T-helper 17 cell (primary cell): ENCODE measurements at regions not wholly inside any gene's neighbourhood (a gene's known extent, or its start where the extent isn't known, plus 50 kb on each side); places are given as distances from the start of the nearest gene placed in this dataset.

Source experiments
- ATAC-seq: fragments of 150-1000 bp; cut with Tn5 transposase; 2 replicates; pipeline ENCODE4 v1.10.0; 2021; ENCODE audit warnings: mild to moderate bottlenecking, moderate library complexity
- DNase-seq, 3 donors: peaks; one replicate each; pipeline versions ENCODE4 v3.0.0 to v3.0.0-alpha.2; 2020 to 2021
- H3K9me3 ChIP-seq: one replicate; pipeline ENCODE4 v1.7.0; 2013; ENCODE audit warnings: low read length, mild to moderate bottlenecking; ENCODE audit not compliant: control insufficient read depth, poor library complexity, severe bottlenecking
- H3K27ac Mint-ChIP-seq: one replicate; pipeline ENCODE4 v1.8.0; 2022; ENCODE audit warnings: mild to moderate bottlenecking, moderate library complexity, mixed read lengths
- H3K27me3 Mint-ChIP-seq: one replicate; pipeline ENCODE4 v1.8.0; 2022; ENCODE audit warnings: mixed read lengths
- H3K36me3 Mint-ChIP-seq: one replicate; pipeline ENCODE4 v1.8.0; 2022; ENCODE audit warnings: low read depth, mixed read lengths
- H3K4me1 Mint-ChIP-seq: one replicate; pipeline ENCODE4 v1.8.0; 2022; ENCODE audit warnings: mild to moderate bottlenecking, mixed read lengths
- H3K4me3 Mint-ChIP-seq: one replicate; pipeline ENCODE4 v1.8.0; 2022; ENCODE audit warnings: mild to moderate bottlenecking, moderate library complexity, mixed read lengths

- H3K27ac Mint-ChIP-seq, result no peak overlapping the region
- no peak for DNase-seq
- H3K4me1 Mint-ChIP-seq, result peaks cover 4% of the 10 kb centered on the region
- no peak overlapping the region for H3K4me3 Mint-ChIP-seq
- peaks cover 32% of the 10 kb centered on the region for H3K27me3 Mint-ChIP-seq
- no peak for ATAC-seq
- no peaks in the 10 kb centered on the region for H3K36me3 Mint-ChIP-seq
- no peaks in the 10 kb centered on the region for H3K9me3 ChIP-seq
Observed at GRCh38 chr13:111394211-111394922, 73.9 kb downstream of the TEX29 start.

DNA sequence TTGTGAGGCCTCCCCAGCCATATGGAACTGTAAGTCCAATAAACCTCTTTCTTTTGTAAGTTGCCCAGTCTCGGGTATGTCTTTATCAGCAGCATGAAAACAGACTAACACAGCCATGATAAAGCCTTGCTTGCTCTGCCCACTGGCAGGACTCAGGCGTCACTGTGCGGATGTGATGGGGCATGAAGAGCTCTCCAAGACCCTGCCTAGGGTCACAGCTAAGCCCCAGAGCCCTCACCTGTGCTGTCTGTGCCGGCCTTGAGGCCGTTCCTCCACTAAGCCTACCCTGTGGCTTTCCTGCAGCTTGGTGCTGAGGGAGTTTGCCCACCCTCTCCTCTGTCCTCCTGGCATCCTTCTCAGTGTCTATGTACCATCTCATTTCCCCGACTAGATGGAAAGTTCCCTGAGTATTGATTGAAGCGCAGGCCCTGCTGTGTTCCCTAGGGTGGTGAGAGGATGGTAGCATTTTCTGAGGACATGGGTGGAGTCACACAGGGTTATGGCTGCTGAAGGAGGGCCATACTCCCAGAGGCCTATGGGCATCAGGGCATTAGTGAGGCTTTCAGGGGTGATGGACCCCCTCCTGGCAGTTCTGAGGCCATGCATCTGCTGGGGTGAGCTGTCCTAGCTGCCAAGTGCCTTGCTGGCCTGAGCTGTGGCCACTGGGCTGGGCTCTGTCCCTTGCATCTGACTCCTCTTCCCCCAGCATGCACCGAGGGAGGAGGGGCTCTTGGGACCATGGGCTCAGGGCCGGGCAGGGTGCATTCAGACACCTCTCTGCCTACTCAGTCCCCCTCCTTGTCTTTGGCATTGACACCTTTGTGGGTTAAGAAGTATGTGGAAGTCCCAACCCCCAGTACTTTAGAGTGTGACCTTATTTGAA lies 75.3 kb downstream of the TEX29 start:
- H3K36me3 Mint-ChIP-seq, result no peaks in the 10 kb centered on the region
- H3K27ac Mint-ChIP-seq, result no peak overlapping the region
- ATAC-seq, result no peak
- no peak for DNase-seq
- H3K27me3 Mint-ChIP-seq, result peaks cover 27% of the 10 kb centered on the region
- no peaks in the 10 kb centered on the region for H3K4me1 Mint-ChIP-seq
- H3K9me3 ChIP-seq, result no peaks in the 10 kb centered on the region
- H3K4me3 Mint-ChIP-seq, result no peak overlapping the region

- no peak overlapping the region for H3K4me3 Mint-ChIP-seq
- peaks cover 27% of the 10 kb centered on the region for H3K27me3 Mint-ChIP-seq
Observed at GRCh38 chr13:111396457-111396856, 76.0 kb downstream of the TEX29 start.

GRCh38 chr13:111397202-111397880 lies 76.9 kb downstream of the TEX29 start:
- no peak for DNase-seq

More at GRCh38 chr13:111396457-111396856, 76.0 kb downstream of the TEX29 start:
- H3K9me3 ChIP-seq, result no peaks in the 10 kb centered on the region
- H3K4me1 Mint-ChIP-seq, result peaks cover 2% of the 10 kb centered on the region
- H3K36me3 Mint-ChIP-seq, result no peaks in the 10 kb centered on the region
- no peak for ATAC-seq
- H3K27ac Mint-ChIP-seq, result no peak overlapping the region
- no peak for DNase-seq

DNA sequence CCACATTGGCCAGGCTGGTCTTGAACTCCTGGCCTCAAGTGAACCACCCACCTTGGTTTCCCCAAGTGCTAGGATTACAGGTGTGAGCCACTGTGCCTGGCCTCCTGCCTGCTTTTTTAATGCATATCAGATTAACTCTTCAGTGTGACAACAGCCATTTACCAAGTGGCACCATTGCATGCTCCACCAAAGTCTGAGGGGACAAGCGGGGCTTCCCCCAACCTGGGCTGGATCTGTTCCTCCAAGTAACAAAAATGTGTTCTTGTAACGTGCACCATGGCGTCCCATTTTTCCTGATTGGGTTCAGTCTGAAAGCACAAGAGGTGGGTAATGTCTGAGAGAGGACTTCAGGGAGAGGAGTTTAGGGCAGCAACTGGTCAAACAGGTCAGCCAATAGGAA lies 77.8 kb downstream of the TEX29 start:
- Mint-ChIP-seq H3K27me3 (peaks cover 19% of the 10 kb centered on the region), H3K4me3 (no peak overlapping the region), H3K4me1 (peaks cover 2% of the 10 kb centered on the region), H3K27ac (no peak overlapping the region), H3K36me3 (no peaks in the 10 kb centered on the region)
- no peak for ATAC-seq
- DNase-seq, result no peak
- no peaks in the 10 kb centered on the region for H3K9me3 ChIP-seq

More at GRCh38 chr13:111397202-111397880, 76.9 kb downstream of the TEX29 start:
- H3K4me3 Mint-ChIP-seq, result no peak overlapping the region
- H3K4me1 Mint-ChIP-seq, result peaks cover 2% of the 10 kb centered on the region
- no peak overlapping the region for H3K27ac Mint-ChIP-seq
- peaks cover 25% of the 10 kb centered on the region for H3K27me3 Mint-ChIP-seq
- no peaks in the 10 kb centered on the region for H3K9me3 ChIP-seq
- ATAC-seq, result no peak
- H3K36me3 Mint-ChIP-seq, result no peaks in the 10 kb centered on the region

DNA sequence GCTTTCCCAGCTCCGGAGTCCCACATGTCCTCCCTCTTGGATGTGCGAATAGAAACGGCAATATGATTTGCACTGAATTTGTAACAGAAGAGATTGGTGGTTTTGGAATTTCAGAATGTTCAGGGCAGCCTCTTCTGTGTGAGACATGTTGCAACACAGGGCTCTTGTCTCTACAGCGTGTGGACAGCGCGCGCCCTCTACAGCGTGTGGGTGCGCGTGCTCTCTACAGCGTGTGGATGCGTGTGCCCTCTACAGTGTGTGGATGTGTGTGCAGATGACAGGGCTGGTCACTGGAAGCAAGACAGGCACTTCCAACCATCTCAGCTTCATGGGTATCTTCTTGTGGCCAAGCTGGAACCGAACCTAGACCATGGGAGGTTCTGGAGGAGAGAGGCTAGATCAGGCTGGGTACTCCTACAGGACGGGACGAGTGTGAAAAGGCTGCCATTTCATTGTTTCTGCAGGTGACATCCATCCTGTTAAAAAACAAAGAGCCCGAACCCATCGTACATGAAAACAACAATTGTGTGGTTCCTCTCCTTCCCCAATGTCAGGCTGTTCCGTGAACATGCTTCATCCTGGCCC lies 78.4 kb downstream of the TEX29 start:
- no peaks in the 10 kb centered on the region for H3K36me3 Mint-ChIP-seq
- H3K4me3 Mint-ChIP-seq, result no peak overlapping the region
- no peak overlapping the region for H3K27ac Mint-ChIP-seq
- DNase-seq (no peak), ATAC-seq (no peak)
- peaks cover 2% of the 10 kb centered on the region for H3K4me1 Mint-ChIP-seq
- H3K27me3 Mint-ChIP-seq, result peaks cover 15% of the 10 kb centered on the region
- H3K9me3 ChIP-seq, result no peaks in the 10 kb centered on the region

DNA sequence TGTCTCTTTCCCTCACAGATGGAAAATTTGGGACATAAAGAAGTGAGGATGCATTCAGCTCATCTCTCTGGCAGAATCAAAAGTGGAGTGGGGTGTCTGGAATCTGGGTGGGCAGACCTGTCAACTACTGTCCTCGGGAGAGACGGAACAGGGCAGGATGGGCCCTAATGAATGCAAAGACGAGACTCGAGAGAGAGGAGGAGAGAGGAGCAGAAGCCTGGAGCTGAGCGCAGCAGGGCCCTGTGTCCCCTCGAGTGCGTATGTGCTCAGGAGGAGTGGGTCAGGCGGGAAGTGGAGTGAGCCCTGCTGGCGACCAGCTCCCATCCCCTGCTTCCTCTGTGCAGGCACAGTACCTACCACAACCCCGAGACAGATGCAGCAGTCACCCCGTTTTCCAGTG lies 78.9 kb downstream of the TEX29 start:
- Mint-ChIP-seq H3K27me3 (peaks cover 15% of the 10 kb centered on the region), H3K27ac (no peak overlapping the region), H3K4me3 (no peak overlapping the region), H3K36me3 (no peaks in the 10 kb centered on the region), H3K4me1 (peaks cover 2% of the 10 kb centered on the region)
- ATAC-seq (no peak), DNase-seq (no peak)
- no peaks in the 10 kb centered on the region for H3K9me3 ChIP-seq

GRCh38 chr13:111399776-111400538 lies 79.5 kb downstream of the TEX29 start:
- no peaks in the 10 kb centered on the region for H3K36me3 Mint-ChIP-seq
- no peak overlapping the region for H3K27ac Mint-ChIP-seq
- H3K4me3 Mint-ChIP-seq, result no peak overlapping the region
- peaks cover 21% of the 10 kb centered on the region for H3K27me3 Mint-ChIP-seq
- no peaks in the 10 kb centered on the region for H3K9me3 ChIP-seq
- peaks cover 2% of the 10 kb centered on the region for H3K4me1 Mint-ChIP-seq
- no peak for ATAC-seq
- DNase-seq, result no peak

- no peak overlapping the region for H3K4me3 Mint-ChIP-seq
Observed at GRCh38 chr13:111401151-111401550, 80.7 kb downstream of the TEX29 start.

DNA sequence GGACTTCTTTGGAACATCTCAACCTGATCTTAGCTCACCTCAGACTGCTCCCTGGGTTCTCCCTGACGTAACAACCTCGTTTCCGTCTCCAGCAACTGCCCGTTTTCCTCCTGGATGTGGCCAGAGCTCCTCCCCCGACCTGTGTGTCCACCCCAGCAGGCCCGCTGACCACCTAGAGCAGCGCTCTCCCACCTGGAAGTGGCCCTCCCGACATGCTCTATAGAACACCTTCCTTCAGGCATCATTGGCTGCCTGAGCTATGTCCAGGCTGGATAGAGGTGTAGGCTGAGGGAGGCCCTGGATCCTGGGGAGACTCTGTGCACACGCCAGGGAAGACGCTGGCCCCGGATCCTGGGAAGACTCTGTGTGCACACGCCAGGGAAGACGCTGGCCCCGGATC lies 81.3 kb downstream of the TEX29 start:
- Mint-ChIP-seq H3K27me3 (peaks cover 24% of the 10 kb centered on the region), H3K4me1 (peaks cover 2% of the 10 kb centered on the region), H3K27ac (no peak overlapping the region), H3K36me3 (no peaks in the 10 kb centered on the region), H3K4me3 (no peak overlapping the region)
- no peaks in the 10 kb centered on the region for H3K9me3 ChIP-seq
- ATAC-seq, result no peak
- no peak for DNase-seq

More at GRCh38 chr13:111401151-111401550, 80.7 kb downstream of the TEX29 start:
- peaks cover 2% of the 10 kb centered on the region for H3K4me1 Mint-ChIP-seq
- peaks cover 24% of the 10 kb centered on the region for H3K27me3 Mint-ChIP-seq
- no peaks in the 10 kb centered on the region for H3K36me3 Mint-ChIP-seq
- no peak for DNase-seq
- no peak overlapping the region for H3K27ac Mint-ChIP-seq
- no peaks in the 10 kb centered on the region for H3K9me3 ChIP-seq
- ATAC-seq, result no peak

DNA sequence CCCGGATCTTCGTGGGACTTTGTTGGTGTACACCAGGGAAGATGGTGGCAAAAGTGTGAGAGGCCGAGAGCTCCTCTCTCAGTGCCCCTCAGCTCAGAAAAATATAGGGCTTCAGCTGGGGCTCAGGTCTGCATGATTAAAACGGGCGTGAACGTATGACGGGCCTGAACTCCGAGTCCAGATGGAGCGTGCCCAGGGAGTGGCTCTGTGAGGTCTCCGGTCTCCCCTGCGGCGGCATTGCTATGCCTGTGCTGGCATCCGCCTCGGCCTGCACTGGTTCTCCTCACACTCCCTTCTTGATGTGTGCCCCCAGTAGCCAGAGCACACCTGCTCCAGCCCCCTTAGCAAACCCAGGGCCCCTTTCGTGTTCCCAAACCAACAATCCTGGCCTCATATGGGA lies 82.0 kb downstream of the TEX29 start:
- H3K9me3 ChIP-seq, result no peaks in the 10 kb centered on the region
- Mint-ChIP-seq H3K27me3 (peaks cover 24% of the 10 kb centered on the region), H3K36me3 (no peaks in the 10 kb centered on the region), H3K4me1 (peaks cover 2% of the 10 kb centered on the region), H3K4me3 (no peak overlapping the region), H3K27ac (no peak overlapping the region)
- no peak for ATAC-seq
- DNase-seq, result no peak

DNA sequence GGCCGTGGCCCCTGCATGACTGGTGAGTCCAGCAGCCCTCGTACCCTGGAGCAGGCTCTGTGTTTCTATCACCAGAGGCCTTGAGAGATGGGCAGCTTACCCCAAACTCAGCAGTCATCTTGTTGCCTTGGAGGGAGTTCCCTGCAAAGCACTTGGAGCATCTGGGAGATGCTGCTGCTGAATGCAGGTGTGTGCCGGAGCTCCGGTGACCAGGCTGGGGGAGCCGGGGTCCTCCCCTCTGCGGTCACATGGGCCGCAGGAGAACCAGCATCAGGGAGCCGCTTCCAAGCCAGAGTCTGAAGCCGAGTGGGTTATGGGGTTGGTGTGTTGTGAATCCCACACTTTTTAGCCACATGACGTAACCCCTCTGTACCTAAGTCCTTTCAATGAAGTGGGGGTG lies 82.8 kb downstream of the TEX29 start:
- Mint-ChIP-seq H3K36me3 (no peaks in the 10 kb centered on the region), H3K27me3 (peaks cover 32% of the 10 kb centered on the region), H3K4me1 (peaks cover 2% of the 10 kb centered on the region), H3K4me3 (no peak overlapping the region), H3K27ac (no peak overlapping the region)
- no peak for DNase-seq
- no peaks in the 10 kb centered on the region for H3K9me3 ChIP-seq
- ATAC-seq, result no peak
